ENCODE measurements at regions not wholly inside any gene's neighbourhood (a gene's known extent, or its start where the extent isn't known, plus 50 kb on each side); places are given as distances from the start of the nearest gene placed in this dataset.

- TF ChIP-seq CTCF (IDR thresholded peaks at IDR 0.05; ENCODE audit: unreplicated experiment) = no peak
- H3K27me3 Mint-ChIP-seq (ENCODE audit: insufficient read depth, unreplicated experiment) = no peaks in the 10 kb centered on the region
- H3K36me3 Mint-ChIP-seq (ENCODE audit: insufficient read depth, unreplicated experiment) = no peaks in the 10 kb centered on the region
- no peaks in the 10 kb centered on the region for H3K9me3 Mint-ChIP-seq (ENCODE audit: unreplicated experiment)
- intact Hi-C loops (cut with micrococcal nuclease) = no loop called here
- peaks cover 8% of the 10 kb centered on the region for H3K4me1 Mint-ChIP-seq (ENCODE audit: insufficient read depth, unreplicated experiment)
- ChIA-PET CTCF (interaction anchor here (0.7 kb wide), 1 partner anchor 20 kb away, joined by 4 read pairs; no protein-coding TSS in a partner anchor), POLR2A (no interaction called here)
- DNase-seq (ENCODE audit: unreplicated experiment) = no peak
- BruUV-seq (replicated peaks) = no TSS peak
- no peak overlapping the region for H3K27ac Mint-ChIP-seq (ENCODE audit: low read depth, unreplicated experiment)
- H3K4me3 Mint-ChIP-seq (ENCODE audit: unreplicated experiment) = no peak overlapping the region
Measured at GRCh38 chr13:30022256-30022655, 171.8 kb upstream of the UBL3 start.

- ChIA-PET POLR2A (no interaction called here), CTCF (interaction anchor here (0.7 kb wide), 1 partner anchor 20 kb away, joined by 4 read pairs; no protein-coding TSS in a partner anchor)
- H3K4me1 Mint-ChIP-seq (ENCODE audit: insufficient read depth, unreplicated experiment) = peaks cover 8% of the 10 kb centered on the region
- TF ChIP-seq CTCF (IDR thresholded peaks at IDR 0.05; ENCODE audit: unreplicated experiment) = no peak
- no peak for DNase-seq (ENCODE audit: unreplicated experiment)
- H3K27me3 Mint-ChIP-seq (ENCODE audit: insufficient read depth, unreplicated experiment) = no peaks in the 10 kb centered on the region
- no peak overlapping the region for H3K4me3 Mint-ChIP-seq (ENCODE audit: unreplicated experiment)
- no peaks in the 10 kb centered on the region for H3K36me3 Mint-ChIP-seq (ENCODE audit: insufficient read depth, unreplicated experiment)
- no peak overlapping the region for H3K27ac Mint-ChIP-seq (ENCODE audit: low read depth, unreplicated experiment)
- no TSS peak for BruUV-seq (replicated peaks)
- H3K9me3 Mint-ChIP-seq (ENCODE audit: unreplicated experiment) = no peaks in the 10 kb centered on the region
- intact Hi-C loops (cut with micrococcal nuclease) = no loop called here
Measured at GRCh38 chr13:30021611-30022010, 171.2 kb upstream of the UBL3 start.

- CTCF ChIA-PET = interaction anchor here (0.6 to 0.7 kb wide), 2 partner anchors 23 to 1345 kb away, joined by 3 read pairs; no protein-coding TSS in a partner anchor
- no TSS peak for BruUV-seq (replicated peaks)
- Mint-ChIP-seq H3K4me3 (ENCODE audit: unreplicated experiment) (no peak overlapping the region), H3K9me3 (ENCODE audit: unreplicated experiment) (no peaks in the 10 kb centered on the region), H3K27ac (ENCODE audit: low read depth, unreplicated experiment) (no peak overlapping the region), H3K36me3 (ENCODE audit: insufficient read depth, unreplicated experiment) (no peaks in the 10 kb centered on the region), H3K4me1 (ENCODE audit: insufficient read depth, unreplicated experiment) (peaks cover 8% of the 10 kb centered on the region), H3K27me3 (ENCODE audit: insufficient read depth, unreplicated experiment) (no peaks in the 10 kb centered on the region)
- intact Hi-C loops (cut with micrococcal nuclease) = no loop called here
- TF ChIP-seq CTCF (IDR thresholded peaks at IDR 0.05; ENCODE audit: unreplicated experiment) = no peak
- DNase-seq (ENCODE audit: unreplicated experiment) = peak; percentile 22
- POLR2A ChIA-PET = interaction anchor here (0.7 to 1.1 kb wide), 3 partner anchors 9 to 228 kb away, joined by 3 to 4 read pairs (median 3); no protein-coding TSS in a partner anchor
Measured at GRCh38 chr13:30020726-30021312, 170.4 kb upstream of the UBL3 start.

- Mint-ChIP-seq H3K27me3 (ENCODE audit: insufficient read depth, unreplicated experiment) (no peaks in the 10 kb centered on the region), H3K9me3 (ENCODE audit: unreplicated experiment) (no peaks in the 10 kb centered on the region), H3K4me1 (ENCODE audit: insufficient read depth, unreplicated experiment) (peaks cover 8% of the 10 kb centered on the region), H3K4me3 (ENCODE audit: unreplicated experiment) (no peak overlapping the region), H3K27ac (ENCODE audit: low read depth, unreplicated experiment) (no peak overlapping the region), H3K36me3 (ENCODE audit: insufficient read depth, unreplicated experiment) (no peaks in the 10 kb centered on the region)
- CTCF ChIA-PET = interaction anchor here (0.7 kb wide), 1 partner anchor 24 kb away, joined by 3 read pairs; no protein-coding TSS in a partner anchor
- intact Hi-C loops (cut with micrococcal nuclease) = no loop called here
- POLR2A ChIA-PET = interaction anchor here (0.7 to 1.1 kb wide), 2 partner anchors 8 to 227 kb away, joined by 3 to 4 read pairs; no protein-coding TSS in a partner anchor
- no TSS peak for BruUV-seq (replicated peaks)
- no peak for DNase-seq (ENCODE audit: unreplicated experiment)
- no peak for TF ChIP-seq CTCF (IDR thresholded peaks at IDR 0.05; ENCODE audit: unreplicated experiment)
Measured at GRCh38 chr13:30019648-30020626, 169.5 kb upstream of the UBL3 start.

Data from MCF 10A (cell line).